ENCODE measurements at regions not wholly inside any gene's neighbourhood (a gene's known extent, or its start where the extent isn't known, plus 50 kb on each side); places are given as distances from the start of the nearest gene placed in this dataset.

DNA sequence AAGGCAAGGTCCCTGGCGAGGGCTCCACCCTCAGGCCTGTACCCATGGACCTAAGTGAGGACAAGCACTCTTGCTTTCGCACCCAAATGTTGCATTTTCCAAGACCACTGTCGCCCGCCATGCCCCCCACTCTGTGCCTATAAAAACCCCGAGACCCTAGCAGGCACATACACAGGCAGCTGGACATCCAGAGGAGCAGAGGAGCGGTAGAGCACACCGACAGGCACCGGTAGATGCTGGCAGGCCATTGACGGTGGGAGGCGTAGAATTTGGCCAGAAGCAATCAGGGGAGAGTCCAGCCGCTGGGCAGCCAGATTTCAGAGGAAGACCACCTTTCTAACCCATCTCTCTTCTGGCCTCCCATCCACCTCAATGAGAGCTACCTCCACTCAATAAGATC is 715.2 kb upstream of the AADAT start (continued):
- TF ChIP-seq ZNF318 (IDR thresholded peaks at IDR 0.05; ENCODE audit: borderline replicate concordance in 1 of 2, low read depth in 1 of 2) (no peak), SREBF1 (IDR thresholded peaks at IDR 0.05; ENCODE audit: borderline replicate concordance, low read depth, low read length) (no peak), ZNF124 (CRISPR knock-in tag; IDR thresholded peaks at IDR 0.05) (no peak), BHLHE40 (IDR thresholded peaks at IDR 0.05; ENCODE audit: low read length) (no peak)

Measured in K562 (cell line).